ENCODE measurements at regions not wholly inside any gene's neighbourhood (a gene's known extent, or its start where the extent isn't known, plus 50 kb on each side); places are given as distances from the start of the nearest gene placed in this dataset.

- H3K4me1 ChIP-seq (ENCODE audit: insufficient read depth), result no peaks in the 10 kb centered on the region
- H4K20me1 ChIP-seq (replicated peaks; ENCODE audit: insufficient read depth), result no peaks in the 10 kb centered on the region
- H3K27me3 ChIP-seq (ENCODE audit: insufficient read depth), result no peaks in the 10 kb centered on the region
- no peaks in the 10 kb centered on the region for H3K4me1 Mint-ChIP-seq
- no peaks in the 10 kb centered on the region for H3K36me3 ChIP-seq (ENCODE audit: insufficient read depth)
- H3K4me2 ChIP-seq, result no peak overlapping the region
- no peak overlapping the region for H3K4me3 Mint-ChIP-seq
- no peaks in the 10 kb centered on the region for H3K79me2 ChIP-seq (replicated peaks; ENCODE audit: insufficient read depth)
- no peaks in the 10 kb centered on the region for H3K9me3 Mint-ChIP-seq
- H2AFZ ChIP-seq, result no peak overlapping the region
- no peak for ATAC-seq
- H3K27ac ChIP-seq (ENCODE audit: low read depth), result no peak overlapping the region
- no peak for DNase-seq (ENCODE audit: low spot score)
- H3F3A ChIP-seq (replicated peaks; ENCODE audit: low read depth), result no peaks in the 10 kb centered on the region
- H3K27me3 Mint-ChIP-seq (ENCODE audit: insufficient read depth, low read depth, poor library complexity), result no peaks in the 10 kb centered on the region
- TF ChIP-seq, protein P1, sequence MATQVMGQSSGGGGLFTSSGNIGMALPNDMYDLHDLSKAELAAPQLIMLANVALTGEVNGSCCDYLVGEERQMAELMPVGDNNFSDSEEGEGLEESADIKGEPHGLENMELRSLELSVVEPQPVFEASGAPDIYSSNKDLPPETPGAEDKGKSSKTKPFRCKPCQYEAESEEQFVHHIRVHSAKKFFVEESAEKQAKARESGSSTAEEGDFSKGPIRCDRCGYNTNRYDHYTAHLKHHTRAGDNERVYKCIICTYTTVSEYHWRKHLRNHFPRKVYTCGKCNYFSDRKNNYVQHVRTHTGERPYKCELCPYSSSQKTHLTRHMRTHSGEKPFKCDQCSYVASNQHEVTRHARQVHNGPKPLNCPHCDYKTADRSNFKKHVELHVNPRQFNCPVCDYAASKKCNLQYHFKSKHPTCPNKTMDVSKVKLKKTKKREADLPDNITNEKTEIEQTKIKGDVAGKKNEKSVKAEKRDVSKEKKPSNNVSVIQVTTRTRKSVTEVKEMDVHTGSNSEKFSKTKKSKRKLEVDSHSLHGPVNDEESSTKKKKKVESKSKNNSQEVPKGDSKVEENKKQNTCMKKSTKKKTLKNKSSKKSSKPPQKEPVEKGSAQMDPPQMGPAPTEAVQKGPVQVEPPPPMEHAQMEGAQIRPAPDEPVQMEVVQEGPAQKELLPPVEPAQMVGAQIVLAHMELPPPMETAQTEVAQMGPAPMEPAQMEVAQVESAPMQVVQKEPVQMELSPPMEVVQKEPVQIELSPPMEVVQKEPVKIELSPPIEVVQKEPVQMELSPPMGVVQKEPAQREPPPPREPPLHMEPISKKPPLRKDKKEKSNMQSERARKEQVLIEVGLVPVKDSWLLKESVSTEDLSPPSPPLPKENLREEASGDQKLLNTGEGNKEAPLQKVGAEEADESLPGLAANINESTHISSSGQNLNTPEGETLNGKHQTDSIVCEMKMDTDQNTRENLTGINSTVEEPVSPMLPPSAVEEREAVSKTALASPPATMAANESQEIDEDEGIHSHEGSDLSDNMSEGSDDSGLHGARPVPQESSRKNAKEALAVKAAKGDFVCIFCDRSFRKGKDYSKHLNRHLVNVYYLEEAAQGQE (IDR thresholded peaks at IDR 0.05; ENCODE audit: unreplicated experiment), result no peak
- no peak for TF ChIP-seq POLR2AphosphoS5 (IDR thresholded peaks at IDR 0.05; ENCODE audit: low read depth)
- no peak for TF ChIP-seq JUNB (IDR thresholded peaks at IDR 0.05; ENCODE audit: unreplicated experiment)
- TF ChIP-seq CREB1 (CRISPR knock-in tag; IDR thresholded peaks at IDR 0.05; ENCODE audit: low read depth), result no peak
- TF ChIP-seq ZNF331 (CRISPR knock-in tag; IDR thresholded peaks at IDR 0.05; ENCODE audit: low read depth), result no peak
- no peak for TF ChIP-seq NANOG (IDR thresholded peaks at IDR 0.05; ENCODE audit: borderline replicate concordance)
- TF ChIP-seq ZNF462 (CRISPR knock-in tag; IDR thresholded peaks at IDR 0.05), result no peak
- no peak for TF ChIP-seq ZNF114 (CRISPR knock-in tag; IDR thresholded peaks at IDR 0.05)
- TF ChIP-seq, protein P2, sequence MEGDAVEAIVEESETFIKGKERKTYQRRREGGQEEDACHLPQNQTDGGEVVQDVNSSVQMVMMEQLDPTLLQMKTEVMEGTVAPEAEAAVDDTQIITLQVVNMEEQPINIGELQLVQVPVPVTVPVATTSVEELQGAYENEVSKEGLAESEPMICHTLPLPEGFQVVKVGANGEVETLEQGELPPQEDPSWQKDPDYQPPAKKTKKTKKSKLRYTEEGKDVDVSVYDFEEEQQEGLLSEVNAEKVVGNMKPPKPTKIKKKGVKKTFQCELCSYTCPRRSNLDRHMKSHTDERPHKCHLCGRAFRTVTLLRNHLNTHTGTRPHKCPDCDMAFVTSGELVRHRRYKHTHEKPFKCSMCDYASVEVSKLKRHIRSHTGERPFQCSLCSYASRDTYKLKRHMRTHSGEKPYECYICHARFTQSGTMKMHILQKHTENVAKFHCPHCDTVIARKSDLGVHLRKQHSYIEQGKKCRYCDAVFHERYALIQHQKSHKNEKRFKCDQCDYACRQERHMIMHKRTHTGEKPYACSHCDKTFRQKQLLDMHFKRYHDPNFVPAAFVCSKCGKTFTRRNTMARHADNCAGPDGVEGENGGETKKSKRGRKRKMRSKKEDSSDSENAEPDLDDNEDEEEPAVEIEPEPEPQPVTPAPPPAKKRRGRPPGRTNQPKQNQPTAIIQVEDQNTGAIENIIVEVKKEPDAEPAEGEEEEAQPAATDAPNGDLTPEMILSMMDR (conservative IDR thresholded peaks at IDR 0.05; ENCODE audit: low read depth in 2 of 2), result no peak
- TF ChIP-seq, protein P3, sequence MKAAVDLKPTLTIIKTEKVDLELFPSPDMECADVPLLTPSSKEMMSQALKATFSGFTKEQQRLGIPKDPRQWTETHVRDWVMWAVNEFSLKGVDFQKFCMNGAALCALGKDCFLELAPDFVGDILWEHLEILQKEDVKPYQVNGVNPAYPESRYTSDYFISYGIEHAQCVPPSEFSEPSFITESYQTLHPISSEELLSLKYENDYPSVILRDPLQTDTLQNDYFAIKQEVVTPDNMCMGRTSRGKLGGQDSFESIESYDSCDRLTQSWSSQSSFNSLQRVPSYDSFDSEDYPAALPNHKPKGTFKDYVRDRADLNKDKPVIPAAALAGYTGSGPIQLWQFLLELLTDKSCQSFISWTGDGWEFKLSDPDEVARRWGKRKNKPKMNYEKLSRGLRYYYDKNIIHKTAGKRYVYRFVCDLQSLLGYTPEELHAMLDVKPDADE (IDR thresholded peaks at IDR 0.05), result no peak
- TF ChIP-seq EZH2phosphoT487 (IDR thresholded peaks at IDR 0.05; ENCODE audit: unreplicated experiment), result no peak
- TF ChIP-seq EZH2 (IDR thresholded peaks at IDR 0.05; ENCODE audit: low read depth, unreplicated experiment), result no peak
- TF ChIP-seq STAT1 (IDR thresholded peaks at IDR 0.05; ENCODE audit: unreplicated experiment), result no peak
- H3K9me2 ChIP-seq (ENCODE audit: insufficient read depth), result no peaks in the 10 kb centered on the region
- no peaks in the 10 kb centered on the region for H3K36me3 Mint-ChIP-seq (ENCODE audit: low read depth)
- H3K27ac Mint-ChIP-seq, result no peak overlapping the region
- H3K4me3 ChIP-seq, result no peak overlapping the region
Observed at GRCh38 chr9:13410566-13411031, 131.1 kb upstream of the MPDZ start.

Measured in GM23338 (cell line).